ENCODE measurements at regions not wholly inside any gene's neighbourhood (a gene's known extent, or its start where the extent isn't known, plus 50 kb on each side); places are given as distances from the start of the nearest gene placed in this dataset.

GRCh38 chr9:28805197-28805596 is 1231.9 kb upstream of the C9orf72 start:
- TF ChIP-seq, protein P1, sequence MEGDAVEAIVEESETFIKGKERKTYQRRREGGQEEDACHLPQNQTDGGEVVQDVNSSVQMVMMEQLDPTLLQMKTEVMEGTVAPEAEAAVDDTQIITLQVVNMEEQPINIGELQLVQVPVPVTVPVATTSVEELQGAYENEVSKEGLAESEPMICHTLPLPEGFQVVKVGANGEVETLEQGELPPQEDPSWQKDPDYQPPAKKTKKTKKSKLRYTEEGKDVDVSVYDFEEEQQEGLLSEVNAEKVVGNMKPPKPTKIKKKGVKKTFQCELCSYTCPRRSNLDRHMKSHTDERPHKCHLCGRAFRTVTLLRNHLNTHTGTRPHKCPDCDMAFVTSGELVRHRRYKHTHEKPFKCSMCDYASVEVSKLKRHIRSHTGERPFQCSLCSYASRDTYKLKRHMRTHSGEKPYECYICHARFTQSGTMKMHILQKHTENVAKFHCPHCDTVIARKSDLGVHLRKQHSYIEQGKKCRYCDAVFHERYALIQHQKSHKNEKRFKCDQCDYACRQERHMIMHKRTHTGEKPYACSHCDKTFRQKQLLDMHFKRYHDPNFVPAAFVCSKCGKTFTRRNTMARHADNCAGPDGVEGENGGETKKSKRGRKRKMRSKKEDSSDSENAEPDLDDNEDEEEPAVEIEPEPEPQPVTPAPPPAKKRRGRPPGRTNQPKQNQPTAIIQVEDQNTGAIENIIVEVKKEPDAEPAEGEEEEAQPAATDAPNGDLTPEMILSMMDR (IDR thresholded peaks at IDR 0.05): no peak
- no peak for TF ChIP-seq POLR2A (IDR thresholded peaks at IDR 0.05)

Data from right lobe of liver (tissue), 4 donors.